GM12864 (cell line): ENCODE measurements at regions not wholly inside any gene's neighbourhood (a gene's known extent, or its start where the extent isn't known, plus 50 kb on each side); places are given as distances from the start of the nearest gene placed in this dataset.

Experiments used
- DNase-seq: peaks from one replicate; pipeline ENCODE4 v3.0.0-alpha.2; 2011; ENCODE audit warnings: low read depth
- H3K4me3 ChIP-seq: 2 replicates; pipeline ENCODE4 v1.5.1; 2011; ENCODE audit warnings: mild to moderate bottlenecking, low read depth, low read length, control low read depth
- TF ChIP-seq, protein P1 (sequence below): IDR thresholded peaks from 2 replicates; pipeline ENCODE4 v1.5.1; 2011; ENCODE audit warnings: low read depth, mild to moderate bottlenecking, moderate library complexity, low read length, control low read depth, inconsistent platforms; ENCODE audit errors: missing control alignments

DNA sequence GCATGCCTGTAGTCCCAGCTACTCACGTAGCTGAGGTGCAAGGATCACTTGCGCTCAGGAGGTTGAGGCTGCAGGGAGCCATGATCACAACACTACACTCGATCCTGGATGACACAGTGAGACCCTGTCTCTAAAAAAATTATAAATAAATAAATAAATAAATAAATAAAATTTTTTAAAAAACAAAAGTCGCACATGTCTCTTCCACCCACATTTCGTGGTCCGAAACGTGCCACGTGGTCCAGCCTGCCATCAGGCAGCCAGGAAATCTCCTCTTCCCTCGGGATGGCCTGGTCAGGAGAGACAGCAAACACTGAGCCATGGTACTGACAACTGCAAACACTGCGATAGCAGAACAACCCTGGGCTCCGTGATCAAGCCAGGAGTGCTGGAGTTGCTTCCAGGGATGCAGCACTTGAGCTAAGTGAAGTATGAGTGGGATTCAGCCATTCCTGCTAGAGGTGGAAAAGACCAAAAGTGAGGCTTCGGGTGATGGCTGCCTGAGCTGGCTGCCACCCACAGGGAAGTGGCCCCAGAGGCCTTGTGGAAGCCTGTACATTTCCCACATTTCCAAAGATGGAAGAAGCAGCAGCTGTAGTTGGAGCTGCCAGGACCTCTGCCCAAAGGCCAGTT lies 193.1 kb downstream of the SMAD2 start:
- no peak for DNase-seq
- TF ChIP-seq, protein P1, sequence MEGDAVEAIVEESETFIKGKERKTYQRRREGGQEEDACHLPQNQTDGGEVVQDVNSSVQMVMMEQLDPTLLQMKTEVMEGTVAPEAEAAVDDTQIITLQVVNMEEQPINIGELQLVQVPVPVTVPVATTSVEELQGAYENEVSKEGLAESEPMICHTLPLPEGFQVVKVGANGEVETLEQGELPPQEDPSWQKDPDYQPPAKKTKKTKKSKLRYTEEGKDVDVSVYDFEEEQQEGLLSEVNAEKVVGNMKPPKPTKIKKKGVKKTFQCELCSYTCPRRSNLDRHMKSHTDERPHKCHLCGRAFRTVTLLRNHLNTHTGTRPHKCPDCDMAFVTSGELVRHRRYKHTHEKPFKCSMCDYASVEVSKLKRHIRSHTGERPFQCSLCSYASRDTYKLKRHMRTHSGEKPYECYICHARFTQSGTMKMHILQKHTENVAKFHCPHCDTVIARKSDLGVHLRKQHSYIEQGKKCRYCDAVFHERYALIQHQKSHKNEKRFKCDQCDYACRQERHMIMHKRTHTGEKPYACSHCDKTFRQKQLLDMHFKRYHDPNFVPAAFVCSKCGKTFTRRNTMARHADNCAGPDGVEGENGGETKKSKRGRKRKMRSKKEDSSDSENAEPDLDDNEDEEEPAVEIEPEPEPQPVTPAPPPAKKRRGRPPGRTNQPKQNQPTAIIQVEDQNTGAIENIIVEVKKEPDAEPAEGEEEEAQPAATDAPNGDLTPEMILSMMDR, result no peak

DNA sequence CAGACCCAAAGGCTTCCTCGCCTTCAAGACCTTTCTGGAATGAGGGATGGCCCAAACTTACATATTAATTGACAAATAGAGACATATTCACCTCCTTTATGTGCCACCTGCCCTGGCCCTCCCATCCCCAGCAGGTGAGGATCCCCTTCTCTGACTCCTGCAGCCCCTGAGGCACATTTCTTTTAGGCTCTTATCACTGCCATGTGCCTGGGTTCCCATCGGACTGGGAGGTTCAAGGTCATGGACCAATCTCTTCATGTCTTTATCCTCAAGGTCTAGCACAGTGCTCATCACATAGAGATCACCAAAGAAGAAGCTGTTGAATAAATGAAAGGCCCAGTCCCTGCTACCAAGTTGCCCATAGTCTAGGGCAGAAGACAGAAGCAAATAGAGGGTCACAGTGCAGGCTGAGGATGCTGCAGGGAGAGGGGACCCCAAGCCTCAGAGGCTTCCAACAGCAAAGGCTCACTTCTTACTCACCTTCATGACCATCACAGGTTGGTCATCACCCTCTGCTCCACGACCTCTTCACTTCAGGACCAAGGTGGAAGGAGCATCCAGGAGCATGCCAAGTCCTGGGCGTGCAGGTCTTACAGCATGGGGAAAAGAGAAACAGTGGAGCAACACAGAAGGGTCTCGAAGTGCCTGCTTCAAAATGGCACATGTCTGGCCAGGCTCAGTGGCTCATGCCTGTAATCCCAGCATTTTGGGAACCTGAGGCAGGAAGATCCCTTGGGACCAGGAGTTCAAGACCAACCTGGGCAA lies 193.9 kb downstream of the SMAD2 start:
- no peak overlapping the region for H3K4me3 ChIP-seq
- TF ChIP-seq, protein P1, result no peak
- DNase-seq, result no peak

More for the DNA sequence above, 193.1 kb downstream of the SMAD2 start:
- H3K4me3 ChIP-seq, result no peak overlapping the region

DNA sequence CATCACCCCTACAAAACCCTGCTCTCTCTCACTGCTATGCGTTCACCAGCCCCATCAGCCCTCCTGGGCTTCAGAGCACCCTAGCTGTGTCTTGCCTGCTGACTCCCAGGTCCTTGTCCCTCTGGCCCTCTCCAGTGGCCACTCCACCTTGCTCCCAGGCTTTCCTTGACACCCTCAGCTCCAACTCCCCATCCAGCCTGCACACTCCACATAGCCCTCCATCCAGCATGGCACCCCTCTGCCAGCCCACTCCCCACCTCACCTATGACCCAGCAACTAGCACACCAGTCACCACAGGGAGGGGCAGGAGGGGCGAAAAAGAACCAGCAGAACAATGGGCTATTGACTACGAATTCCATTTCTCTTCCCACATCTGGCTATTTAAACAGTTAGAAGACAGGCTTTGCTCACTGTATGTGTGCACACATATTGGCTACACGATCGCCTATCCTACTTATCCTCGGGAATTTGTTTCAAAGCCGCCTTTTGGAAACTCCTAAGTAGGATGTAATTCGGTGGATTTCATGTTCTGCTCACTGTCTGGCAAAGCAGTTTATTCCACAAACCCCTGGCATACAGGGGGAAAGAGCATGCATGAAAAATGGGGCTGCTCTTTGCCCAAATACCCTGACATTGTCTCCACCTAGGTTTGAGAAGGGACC lies 195.3 kb downstream of the SMAD2 start:
- H3K4me3 ChIP-seq, result no peak overlapping the region
- TF ChIP-seq, protein P1, result no peak
- no peak for DNase-seq

DNA sequence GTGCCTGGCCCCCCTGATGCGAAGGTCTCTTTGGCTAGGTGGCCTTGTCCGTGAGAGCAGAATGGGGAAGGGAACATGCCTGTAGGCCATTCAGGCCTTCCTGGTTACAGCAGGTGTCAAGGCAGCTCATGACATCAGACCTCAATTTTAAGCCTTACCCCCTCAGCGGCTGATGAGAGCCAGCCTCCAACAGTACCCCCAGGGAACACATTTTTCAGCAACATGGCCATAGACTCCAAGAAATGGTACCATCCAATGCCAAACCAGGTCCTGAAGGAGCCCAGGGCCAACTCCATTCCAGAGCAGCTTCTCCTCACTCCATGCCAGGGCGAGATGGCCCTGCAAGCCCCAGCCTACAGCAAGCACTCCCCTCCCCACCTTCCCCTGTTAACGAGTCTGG lies 199.2 kb downstream of the SMAD2 start:
- no peak for DNase-seq
- TF ChIP-seq, protein P1, result no peak
- H3K4me3 ChIP-seq, result no peak overlapping the region

DNA sequence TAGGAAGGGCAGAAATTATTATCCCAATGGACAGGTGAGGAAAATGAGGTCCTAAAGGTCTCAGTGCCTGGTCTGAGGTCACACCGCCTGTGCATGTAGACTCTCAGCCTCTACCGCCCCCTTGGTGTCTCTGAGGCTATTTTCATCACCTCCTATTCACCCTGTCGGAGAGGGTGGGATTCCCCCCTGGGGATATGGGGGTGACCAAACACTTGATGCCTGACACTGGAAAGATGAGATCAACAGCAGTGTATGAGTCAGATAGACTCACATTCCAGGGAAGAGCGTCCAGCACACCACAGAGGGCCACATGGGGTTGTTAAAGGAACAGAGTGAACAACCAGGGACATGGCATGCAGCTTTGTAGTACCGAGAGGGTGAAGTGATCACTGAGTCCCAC lies 199.7 kb downstream of the SMAD2 start:
- no peak overlapping the region for H3K4me3 ChIP-seq
- no peak for DNase-seq
- TF ChIP-seq, protein P1, result no peak

DNA sequence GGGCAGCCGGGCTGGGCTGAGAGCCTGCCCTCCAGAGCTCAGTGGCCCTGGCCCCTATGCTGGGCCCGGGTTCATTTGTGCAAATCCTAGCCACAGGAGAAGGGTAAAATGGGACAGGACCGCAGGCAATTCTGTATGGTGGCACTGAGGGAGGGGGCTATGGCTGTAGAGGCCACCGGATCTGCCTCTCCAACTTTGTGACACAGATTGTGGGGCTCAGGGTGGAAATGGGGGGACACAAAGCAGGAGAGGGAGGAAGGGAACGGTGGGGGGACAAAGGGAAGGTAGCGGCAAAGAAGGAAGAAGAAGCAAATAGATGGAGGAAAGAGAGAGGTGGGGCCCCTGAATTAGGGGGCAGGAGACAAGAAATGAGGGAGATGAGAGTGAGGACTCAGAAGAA lies 201.1 kb downstream of the SMAD2 start:
- no peak for DNase-seq
- TF ChIP-seq, protein P1, result no peak

More for the DNA sequence above, 201.1 kb downstream of the SMAD2 start:
- H3K4me3 ChIP-seq, result no peak overlapping the region
